Endothelial cell of umbilical vein (primary cell): ENCODE measurements at regions not wholly inside any gene's neighbourhood (a gene's known extent, or its start where the extent isn't known, plus 50 kb on each side); places are given as distances from the start of the nearest gene placed in this dataset.

Experiments used
- BruUV-seq: library from RNA; stranded (reverse); fragments of 400-500 nt; replicated peaks from 2 replicates; lab custom pipeline; 2021; lab: Mats Ljungman, UMichigan
- CTCF ChIA-PET: fragments of 300-600, 350-600 bp; sonication (Branson Sonifier 250); formaldehyde crosslinking; loops from one replicate; lab custom pipeline; 2021; ENCODE audit warnings: antibody characterized with exemption, inconsistent platforms; lab: Charles Lee
- POLR2A ChIA-PET: fragments of 300-600, 350-600 bp; sonication (Branson Sonifier 250); formaldehyde crosslinking; loops from one replicate; lab custom pipeline; 2021; ENCODE audit warnings: antibody characterized with exemption, inconsistent platforms; lab: Charles Lee
- DNase-seq: peaks from one replicate; pipeline ENCODE4 v3.0.0-alpha.2; 2011; ENCODE audit warnings: low read depth, low spot score
- FAIRE-seq: peaks from 2 replicates; lab custom pipeline; 2011; peaks lifted over from hg19 to GRCh38; lab: Jason Lieb, UNC
- H2AFZ ChIP-seq: 2 replicates; pipeline ENCODE4 v1.6.0; 2012; ENCODE audit warnings: low read depth, low read length, control low read depth, inconsistent platforms
- H3K27ac ChIP-seq: 2 replicates; pipeline ENCODE4 v1.5.1; 2011; ENCODE audit warnings: low read depth, mild to moderate bottlenecking, control low read depth, low read length, moderate library complexity; ENCODE audit not compliant: insufficient read depth
- H3K27me3 ChIP-seq, 2 experiments: 2 replicates each; pipeline versions ENCODE4 v1.6.0 to v1.6.1; 2011; ENCODE audit warnings: low read length in 2 of 2, mixed read lengths in 1 of 2; ENCODE audit not compliant: control insufficient read depth in 2 of 2, insufficient read depth in 2 of 2
- H3K36me3 ChIP-seq, 2 experiments: 2 replicates in 1 of 2; 3 replicates in 1 of 2; pipeline ENCODE4 v1.5.1; 2011; ENCODE audit warnings: low read length in 2 of 2, mild to moderate bottlenecking in 1 of 2, moderate library complexity in 1 of 2; ENCODE audit not compliant: control insufficient read depth in 2 of 2, insufficient read depth in 2 of 2; ENCODE audit errors: extremely low read depth in 1 of 2
- H3K4me1 ChIP-seq: 3 replicates; pipeline ENCODE4 v1.5.1; 2011; ENCODE audit warnings: mild to moderate bottlenecking, low read length; ENCODE audit not compliant: control insufficient read depth, insufficient read depth; ENCODE audit errors: extremely low read depth
- H3K4me2 ChIP-seq: 2 replicates; pipeline ENCODE4 v1.6.1; 2011; ENCODE audit warnings: low read length, control low read depth, mixed read lengths; ENCODE audit not compliant: insufficient read depth
- H3K4me3 ChIP-seq, 3 experiments: fragments of 200-600 bp in 1 of 3; sonication (generic), shearing (Covaris generic) in 1 of 3; replicated peaks in 1 of 3; 2 replicates each; pipeline ENCODE4 v1.5.1; 2011 to 2016; ENCODE audit warnings: control low read depth in 3 of 3, low read length in 3 of 3, mild to moderate bottlenecking in 2 of 3, inconsistent platforms in 1 of 3, low read depth in 1 of 3, moderate library complexity in 1 of 3; ENCODE audit not compliant: insufficient read depth in 1 of 3
- H3K79me2 ChIP-seq: 2 replicates; pipeline ENCODE4 v1.6.0; 2012; ENCODE audit warnings: low read length, inconsistent platforms; ENCODE audit not compliant: control insufficient read depth, insufficient read depth
- H3K9ac ChIP-seq: replicated peaks from 2 replicates; pipeline ENCODE3; 2011; ENCODE audit warnings: low read length, control low read depth; ENCODE audit not compliant: insufficient read depth; ENCODE audit errors: extremely low read depth
- H3K9me1 ChIP-seq: replicated peaks from 3 replicates; pipeline ENCODE4 v1.6.0; 2011; ENCODE audit warnings: mild to moderate bottlenecking, low read length; ENCODE audit not compliant: control insufficient read depth, insufficient read depth; ENCODE audit errors: extremely low read depth
- H3K9me3 ChIP-seq: replicated peaks from 2 replicates; pipeline ENCODE4 v1.5.1; 2012; ENCODE audit warnings: low read length, inconsistent platforms; ENCODE audit not compliant: control insufficient read depth, insufficient read depth
- H4K20me1 ChIP-seq: replicated peaks from 2 replicates; pipeline ENCODE3; 2011; ENCODE audit warnings: mild to moderate bottlenecking, low read length; ENCODE audit not compliant: control insufficient read depth, insufficient read depth; ENCODE audit errors: extremely low read depth
- EZH2 ChIP-seq: IDR thresholded peaks from 2 replicates; pipeline ENCODE4 v1.6.1; 2012; ENCODE audit warnings: borderline replicate concordance, low read depth, mild to moderate bottlenecking, moderate library complexity, low read length, inconsistent platforms; ENCODE audit not compliant: severe bottlenecking
- FOS ChIP-seq: IDR thresholded peaks from 2 replicates; pipeline ENCODE4 v1.6.1; 2011; ENCODE audit warnings: mild to moderate bottlenecking, low read length, moderate library complexity, borderline replicate concordance; ENCODE audit not compliant: insufficient read depth
- GATA2 ChIP-seq: IDR thresholded peaks from 2 replicates; pipeline ENCODE4 v1.7.0; 2011; ENCODE audit warnings: low read depth, mild to moderate bottlenecking, moderate library complexity, mixed read lengths, low read length; ENCODE audit not compliant: insufficient read length, insufficient read depth
- JUN ChIP-seq: IDR thresholded peaks from 2 replicates; pipeline ENCODE4 v1.6.1; 2011; ENCODE audit warnings: borderline replicate concordance, low read depth; ENCODE audit not compliant: insufficient read length, insufficient read depth
- MAX ChIP-seq: IDR thresholded peaks from 2 replicates; pipeline ENCODE4 v1.6.1; 2011; ENCODE audit not compliant: insufficient read depth, insufficient read length
- MYC ChIP-seq: IDR thresholded peaks from one replicate; pipeline ENCODE4 v1.6.1; 2011; ENCODE audit warnings: mild to moderate bottlenecking, low read depth, low read length
- POLR2A ChIP-seq: IDR thresholded peaks from 2 replicates; pipeline ENCODE4 v1.6.1; 2012; ENCODE audit warnings: low read depth, mild to moderate bottlenecking, control low read depth, low read length
- POLR2AphosphoS5 ChIP-seq: IDR thresholded peaks from 2 replicates; pipeline ENCODE4 v1.6.1; 2012; ENCODE audit warnings: low read depth, mild to moderate bottlenecking, control low read depth, low read length, moderate library complexity; ENCODE audit not compliant: insufficient read depth
- dilution Hi-C: fragments of 300-500 bp; cut with MboI; formaldehyde crosslinking; loops from one replicate; pipeline ENCODE4 v1.15.0; 2019; ENCODE audit warnings: low sequenced_read_pairs; ENCODE audit not compliant: extremely low pct_ligation_motif_present
- intact Hi-C: fragments of 100-400 bp; cut with micrococcal nuclease; formaldehyde crosslinking; loops from one replicate; pipeline ENCODE4 v1.10.0; 2022
- TF ChIP-seq, protein P1 (sequence below), 2 donors: IDR thresholded peaks; 1 replicate in 1 of 2; 2 replicates in 1 of 2; pipeline ENCODE4 v1.5.1; 2011; ENCODE audit warnings: low read length in 2 of 2, mild to moderate bottlenecking in 2 of 2, moderate library complexity in 2 of 2, control low read depth in 1 of 2, inconsistent platforms in 1 of 2, low read depth in 1 of 2; ENCODE audit not compliant: insufficient read depth in 1 of 2; ENCODE audit errors: extremely low read depth in 1 of 2

DNA sequence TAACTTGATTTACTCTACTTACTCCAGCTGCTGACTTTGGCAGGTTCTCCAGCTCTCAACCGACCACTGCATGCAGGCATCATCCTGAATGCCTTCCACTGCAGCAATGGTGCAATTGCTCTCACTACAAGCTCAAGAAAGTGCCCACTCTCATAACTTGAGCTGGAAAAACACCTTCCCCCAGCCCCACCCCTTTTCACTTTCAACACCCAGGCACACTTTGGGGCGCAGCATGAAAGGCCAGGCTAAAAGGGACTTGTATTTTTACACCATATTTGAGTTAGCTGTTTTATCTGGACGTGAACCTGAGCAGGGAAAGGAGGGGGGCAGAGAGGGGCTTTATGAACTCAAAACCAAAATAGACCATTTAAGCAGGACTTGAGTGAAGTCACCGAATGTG is 274.5 kb downstream of the RAB28 start:
- no peak for FAIRE-seq
- H3K9me3 ChIP-seq: peaks cover 2% of the 10 kb centered on the region
- no peak overlapping the region for H3K4me3 ChIP-seq
- no peaks in the 10 kb centered on the region for H4K20me1 ChIP-seq
- no peak overlapping the region for H3K27ac ChIP-seq
- no peaks in the 10 kb centered on the region for H3K9me1 ChIP-seq
- H3K9ac ChIP-seq: no peak overlapping the region
- no peaks in the 10 kb centered on the region for H3K27me3 ChIP-seq
- intact Hi-C loops: no loop called here
- H2AFZ ChIP-seq: no peak overlapping the region
- dilution Hi-C loops: no loop called here
- ChIA-PET POLR2A (no interaction called here), CTCF (no interaction called here)
- no peak for DNase-seq
- H3K79me2 ChIP-seq: no peaks in the 10 kb centered on the region
- H3K36me3 ChIP-seq: no peaks in the 10 kb centered on the region
- TF ChIP-seq GATA2 (no peak), POLR2A (no peak), FOS (no peak), MAX (no peak), POLR2AphosphoS5 (no peak), JUN (no peak), EZH2 (no peak), MYC (no peak)
- TF ChIP-seq, protein P1, sequence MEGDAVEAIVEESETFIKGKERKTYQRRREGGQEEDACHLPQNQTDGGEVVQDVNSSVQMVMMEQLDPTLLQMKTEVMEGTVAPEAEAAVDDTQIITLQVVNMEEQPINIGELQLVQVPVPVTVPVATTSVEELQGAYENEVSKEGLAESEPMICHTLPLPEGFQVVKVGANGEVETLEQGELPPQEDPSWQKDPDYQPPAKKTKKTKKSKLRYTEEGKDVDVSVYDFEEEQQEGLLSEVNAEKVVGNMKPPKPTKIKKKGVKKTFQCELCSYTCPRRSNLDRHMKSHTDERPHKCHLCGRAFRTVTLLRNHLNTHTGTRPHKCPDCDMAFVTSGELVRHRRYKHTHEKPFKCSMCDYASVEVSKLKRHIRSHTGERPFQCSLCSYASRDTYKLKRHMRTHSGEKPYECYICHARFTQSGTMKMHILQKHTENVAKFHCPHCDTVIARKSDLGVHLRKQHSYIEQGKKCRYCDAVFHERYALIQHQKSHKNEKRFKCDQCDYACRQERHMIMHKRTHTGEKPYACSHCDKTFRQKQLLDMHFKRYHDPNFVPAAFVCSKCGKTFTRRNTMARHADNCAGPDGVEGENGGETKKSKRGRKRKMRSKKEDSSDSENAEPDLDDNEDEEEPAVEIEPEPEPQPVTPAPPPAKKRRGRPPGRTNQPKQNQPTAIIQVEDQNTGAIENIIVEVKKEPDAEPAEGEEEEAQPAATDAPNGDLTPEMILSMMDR (IDR thresholded peaks at IDR 0.05; ENCODE audit: extremely low read depth in 1 of 2, insufficient read depth in 1 of 2, low read depth in 1 of 2, low read length in 2 of 2): no peak
- H3K4me2 ChIP-seq: no peak overlapping the region
- BruUV-seq: no TSS peak
- no peaks in the 10 kb centered on the region for H3K4me1 ChIP-seq
